ENCODE measurements at regions not wholly inside any gene's neighbourhood (a gene's known extent, or its start where the extent isn't known, plus 50 kb on each side); places are given as distances from the start of the nearest gene placed in this dataset.

- TF ChIP-seq POLR2AphosphoS5 (IDR thresholded peaks at IDR 0.05; ENCODE audit: low read depth, low read length) (no peak), TAF1 (IDR thresholded peaks at IDR 0.05; ENCODE audit: low read depth, low read length) (no peak), POLR2A (IDR thresholded peaks at IDR 0.05; ENCODE audit: low read depth, low read length) (no peak), PAX5 (IDR thresholded peaks at IDR 0.05; ENCODE audit: insufficient read depth, low read length, severe bottlenecking) (no peak), SPI1 (IDR thresholded peaks at IDR 0.05; ENCODE audit: low read depth, low read length) (no peak)
These were observed 146.2 kb upstream of the NR2F2 start for GRCh38 chr15:96184297-96184696.

Data from GM12891 (cell line).